Erythroblast (primary cell): ENCODE measurements at regions not wholly inside any gene's neighbourhood (a gene's known extent, or its start where the extent isn't known, plus 50 kb on each side); places are given as distances from the start of the nearest gene placed in this dataset.
A peak's percentile ranks its signal among the peaks of the same experiment; 100 is the strongest.

Experiments used
- DNase-seq, 2 experiments: peaks; one replicate each; lab custom pipeline; 2025; lab: John Stamatoyannopoulos, UW
- GATA1 ChIP-seq: IDR thresholded peaks from 2 replicates; pipeline ENCODE4 v1.6.1; 2011; ENCODE audit warnings: low read depth, mild to moderate bottlenecking, control low read depth, low read length, moderate library complexity
- POLR2A ChIP-seq: IDR thresholded peaks from 2 replicates; pipeline ENCODE4 v1.6.1; 2011; ENCODE audit warnings: mild to moderate bottlenecking, low read length

GRCh38 chr7:117990834-117991233 lies 117.6 kb upstream of the CTTNBP2 start:
- DNase-seq, result no peak
- no peak for TF ChIP-seq GATA1
- no peak for TF ChIP-seq POLR2A

GRCh38 chr7:117992635-117993376 lies 119.6 kb upstream of the CTTNBP2 start:
- TF ChIP-seq POLR2A (no peak), GATA1 (no peak)

GRCh38 chr7:117993377-117994003 lies 120.2 kb upstream of the CTTNBP2 start:
- peak; percentile 16 to 44 for DNase-seq
- no peak for TF ChIP-seq POLR2A
- TF ChIP-seq GATA1, result no peak

More at GRCh38 chr7:117992635-117993376, 119.6 kb upstream of the CTTNBP2 start:
- DNase-seq, result no peak

GRCh38 chr7:117995850-117996650 lies 122.8 kb upstream of the CTTNBP2 start:
- no peak for DNase-seq
- no peak for TF ChIP-seq POLR2A
- TF ChIP-seq GATA1, result no peak

GRCh38 chr7:117997862-117998825 lies 124.9 kb upstream of the CTTNBP2 start:
- TF ChIP-seq GATA1 (no peak), POLR2A (no peak)
- DNase-seq, result no peak

GRCh38 chr7:118000480-118001202 lies 127.4 kb upstream of the CTTNBP2 start:
- TF ChIP-seq GATA1 (no peak), POLR2A (no peak)
- DNase-seq, result no peak

GRCh38 chr7:118003476-118003875 lies 130.2 kb upstream of the CTTNBP2 start:
- no peak for DNase-seq
- TF ChIP-seq GATA1 (no peak), POLR2A (no peak)

- DNase-seq, result no peak
- TF ChIP-seq POLR2A (no peak), GATA1 (no peak)
These were observed 131.8 kb upstream of the CTTNBP2 start for GRCh38 chr7:118005026-118005425.

GRCh38 chr7:118006979-118007378 lies 133.7 kb upstream of the CTTNBP2 start:
- TF ChIP-seq POLR2A, result no peak
- no peak for TF ChIP-seq GATA1
- DNase-seq, result no peak

- TF ChIP-seq POLR2A, result no peak
- TF ChIP-seq GATA1, result no peak
- no peak for DNase-seq
These were observed 136.2 kb upstream of the CTTNBP2 start for GRCh38 chr7:118009419-118009818.

- TF ChIP-seq GATA1 (no peak), POLR2A (no peak)
- DNase-seq, result no peak
These were observed 138.4 kb upstream of the CTTNBP2 start for GRCh38 chr7:118011652-118012051.
